NT2/D1 (cell line): ENCODE measurements at regions not wholly inside any gene's neighbourhood (a gene's known extent, or its start where the extent isn't known, plus 50 kb on each side); places are given as distances from the start of the nearest gene placed in this dataset.

Source experiments
- YY1 ChIP-seq: IDR thresholded peaks from 2 replicates; pipeline ENCODE4 v1.6.1; 2011; ENCODE audit not compliant: insufficient read length, insufficient read depth
- ZNF274 ChIP-seq: IDR thresholded peaks from 2 replicates; pipeline ENCODE4 v1.6.1; 2011; ENCODE audit warnings: mild to moderate bottlenecking, low read depth, low read length

DNA sequence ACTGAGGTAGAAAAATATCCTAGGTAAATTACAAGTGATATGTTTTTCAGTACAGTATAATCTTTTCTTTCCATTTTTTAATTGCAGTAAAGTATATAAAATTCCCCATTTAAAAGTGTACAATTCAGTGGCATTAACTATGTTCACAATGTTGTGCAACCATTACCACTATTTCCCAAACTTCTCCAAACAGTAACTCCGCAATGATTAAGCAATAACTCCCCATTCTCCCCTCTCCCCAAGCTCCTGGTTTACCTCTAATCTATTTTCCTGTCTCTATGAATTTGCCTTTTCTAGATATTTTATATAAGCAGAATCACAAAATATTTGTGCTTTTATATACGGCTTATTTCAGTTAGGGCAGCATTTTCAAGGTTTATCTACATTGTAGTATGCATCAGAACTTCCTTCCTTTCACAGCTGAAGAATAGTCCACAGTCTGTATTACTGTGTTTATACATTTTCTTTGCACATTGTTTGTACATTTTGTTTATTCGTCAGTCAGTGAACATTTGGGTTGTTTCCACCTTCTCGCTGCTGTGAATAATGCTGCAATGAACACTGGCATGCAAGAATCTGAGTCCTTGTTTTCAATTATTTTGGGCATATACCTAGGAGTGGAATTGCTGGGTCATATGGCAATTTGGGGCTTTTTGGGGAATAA is 110.7 kb downstream of the RPL27A start:
- TF ChIP-seq YY1 (no peak), ZNF274 (no peak)
